C4-2B (cell line): ENCODE measurements at regions not wholly inside any gene's neighbourhood (a gene's known extent, or its start where the extent isn't known, plus 50 kb on each side); places are given as distances from the start of the nearest gene placed in this dataset.

Source experiments
- CTCF ChIP-seq: fragments of 450-650 bp; conservative IDR thresholded peaks from 2 replicates; pipeline ENCODE4 v1.5.1; 2017; ENCODE audit warnings: mild to moderate bottlenecking
- ZFX ChIP-seq: fragments of 450-650 bp; IDR thresholded peaks from 2 replicates; pipeline ENCODE4 v1.6.1; 2017

GRCh38 chr22:27115410-27115809, 458.0 kb downstream of the MIAT start:
- TF ChIP-seq CTCF (no peak), ZFX (no peak)
